OCI-LY7 (cell line): ENCODE measurements at regions not wholly inside any gene's neighbourhood (a gene's known extent, or its start where the extent isn't known, plus 50 kb on each side); places are given as distances from the start of the nearest gene placed in this dataset.

Experiments used
- BruUV-seq: library from RNA; stranded (reverse); fragments of 400-500 nt; replicated peaks from 2 replicates; lab custom pipeline; 2021; lab: Mats Ljungman, UMichigan
- CTCF ChIA-PET: fragments of 300-600 bp; sonication (Branson Sonifier 250); formaldehyde crosslinking; loops from one replicate; lab custom pipeline; 2022; ENCODE audit warnings: antibody characterized with exemption; ENCODE audit not compliant: unreplicated experiment; lab: Charles Lee
- POLR2A ChIA-PET: fragments of 300-600 bp; sonication (Branson Sonifier 250); formaldehyde crosslinking; loops from one replicate; lab custom pipeline; 2022; ENCODE audit warnings: antibody characterized with exemption; lab: Charles Lee
- DNase-seq: peaks from one replicate; pipeline ENCODE4 v3.0.0-alpha.2; 2015; ENCODE audit warnings: low spot score
- H2AFZ ChIP-seq: fragments of 200-600 bp; sonication (generic), shearing (Covaris generic); 2 replicates; pipeline ENCODE4 v1.6.1; 2014; ENCODE audit warnings: mild to moderate bottlenecking, antibody characterized with exemption, low read length, moderate library complexity
- H3K27ac ChIP-seq: fragments of 200-600 bp; sonication (generic); 2 replicates; pipeline ENCODE4 v1.5.1; 2014; ENCODE audit warnings: mixed run types, low read depth, mild to moderate bottlenecking, moderate library complexity, low read length, inconsistent platforms; ENCODE audit not compliant: poor library complexity, severe bottlenecking
- H3K36me3 ChIP-seq: fragments of 200-600 bp; sonication (generic); 2 replicates; pipeline ENCODE4 v1.6.1; 2014; ENCODE audit warnings: mild to moderate bottlenecking, antibody characterized with exemption, low read length, moderate library complexity, mixed read lengths; ENCODE audit not compliant: insufficient read depth
- H3K4me1 ChIP-seq: fragments of 200-600 bp; sonication (generic); 2 replicates; pipeline ENCODE4 v1.5.1; 2014; ENCODE audit warnings: mild to moderate bottlenecking, low read length; ENCODE audit not compliant: insufficient read depth, poor library complexity, severe bottlenecking
- H3K4me2 ChIP-seq: fragments of 200-600 bp; sonication (generic); 2 replicates; pipeline ENCODE4 v1.6.1; 2014; ENCODE audit warnings: mild to moderate bottlenecking, low read length
- H3K4me3 ChIP-seq: fragments of 200-600 bp; sonication (generic); 2 replicates; pipeline ENCODE4 v1.5.1; 2014; ENCODE audit warnings: mild to moderate bottlenecking, low read depth, low read length; ENCODE audit not compliant: poor library complexity, severe bottlenecking
- H3K79me2 ChIP-seq: fragments of 200-600 bp; sonication (generic); 2 replicates; pipeline ENCODE4 v1.6.1; 2016; ENCODE audit warnings: low read depth, mild to moderate bottlenecking, low read length, moderate library complexity, mixed read lengths; ENCODE audit not compliant: insufficient read depth
- H3K9me2 ChIP-seq: fragments of 200-600 bp; sonication (generic); 2 replicates; pipeline ENCODE4 v1.6.1; 2016; ENCODE audit warnings: mild to moderate bottlenecking, low read length, mixed read lengths; ENCODE audit not compliant: insufficient read depth
- H3K9me3 ChIP-seq: fragments of 200-600 bp; sonication (generic); 2 replicates; pipeline ENCODE4 v1.6.1; 2014; ENCODE audit warnings: mild to moderate bottlenecking, mixed run types, low read length, mixed read lengths
- H4K20me1 ChIP-seq: fragments of 200-600 bp; sonication (generic); 2 replicates; pipeline ENCODE4 v1.6.1; 2014; ENCODE audit warnings: mild to moderate bottlenecking, antibody characterized with exemption, low read length, moderate library complexity, mixed read lengths; ENCODE audit not compliant: insufficient read depth
- EZH2phosphoT487 ChIP-seq: fragments of 200-600 bp; sonication (generic); IDR thresholded peaks from 2 replicates; pipeline ENCODE4 v1.6.1; 2018; ENCODE audit warnings: low read depth, borderline replicate concordance, mild to moderate bottlenecking, mixed run types, antibody characterized with exemption, low read length, moderate library complexity, mixed read lengths
- intact Hi-C: fragments of 100-400 bp; cut with micrococcal nuclease; formaldehyde crosslinking; loops from one replicate; pipeline ENCODE4 v1.10.0; 2022; ENCODE audit not compliant: unreplicated experiment
- TF ChIP-seq, protein P1 (sequence below): fragments of 200-600 bp; sonication (generic); conservative IDR thresholded peaks from 2 replicates; pipeline ENCODE4 v1.5.1; 2014; ENCODE audit warnings: mild to moderate bottlenecking, antibody characterized with exemption, low read length, moderate library complexity, mixed read lengths

DNA sequence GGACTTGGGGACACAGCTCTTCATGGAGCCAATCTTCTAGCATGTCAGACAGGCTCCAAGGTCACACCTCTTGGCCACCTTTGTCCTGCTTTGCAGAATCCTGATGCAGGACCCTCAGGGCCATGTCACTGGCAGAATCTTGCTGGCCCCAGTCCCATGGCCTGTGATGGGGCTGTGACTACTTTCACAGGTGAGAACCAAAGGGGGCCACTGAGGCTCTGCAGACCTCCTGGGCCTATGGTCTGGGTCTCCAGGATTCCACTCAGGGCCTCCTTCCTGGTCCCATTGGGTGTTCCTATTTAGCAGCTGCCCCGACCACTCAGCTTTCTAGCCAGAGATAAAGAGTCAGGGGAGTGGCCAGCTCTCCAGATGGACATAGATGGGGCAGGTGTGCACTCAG is 238.7 kb downstream of the MATN1 start:
- BruUV-seq = no TSS peak
- POLR2A ChIA-PET = no interaction called here
- no peak for DNase-seq

DNA sequence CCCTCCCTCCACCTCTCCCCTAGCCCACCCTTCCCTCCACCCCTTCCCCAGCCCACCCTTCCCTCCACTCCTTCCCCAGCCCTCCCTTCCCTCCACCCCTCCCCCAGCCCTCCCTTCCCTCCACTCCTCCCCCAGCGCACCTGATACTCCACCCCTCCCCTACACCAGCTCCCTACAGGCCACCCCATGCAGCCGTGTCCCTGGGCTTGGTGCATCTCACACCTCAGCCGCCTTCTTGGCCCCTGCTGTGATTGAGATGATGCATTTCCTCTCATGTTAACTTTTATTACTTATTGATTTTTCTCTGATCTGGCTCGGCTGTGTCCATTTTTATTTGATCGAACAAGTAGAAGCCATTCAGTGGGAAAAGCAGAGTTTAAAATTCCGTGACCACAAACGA is 243.8 kb downstream of the MATN1 start:
- Histone ChIP-seq H3K27ac (no peak overlapping the region), H3K9me3 (no peaks in the 10 kb centered on the region), H3K4me1 (no peaks in the 10 kb centered on the region), H3K9me2 (no peaks in the 10 kb centered on the region), H4K20me1 (no peaks in the 10 kb centered on the region), H2AFZ (no peak overlapping the region), H3K36me3 (no peaks in the 10 kb centered on the region), H3K4me2 (no peak overlapping the region), H3K4me3 (no peak overlapping the region), H3K79me2 (no peaks in the 10 kb centered on the region)
- no peak for TF ChIP-seq EZH2phosphoT487
- TF ChIP-seq, protein P1, sequence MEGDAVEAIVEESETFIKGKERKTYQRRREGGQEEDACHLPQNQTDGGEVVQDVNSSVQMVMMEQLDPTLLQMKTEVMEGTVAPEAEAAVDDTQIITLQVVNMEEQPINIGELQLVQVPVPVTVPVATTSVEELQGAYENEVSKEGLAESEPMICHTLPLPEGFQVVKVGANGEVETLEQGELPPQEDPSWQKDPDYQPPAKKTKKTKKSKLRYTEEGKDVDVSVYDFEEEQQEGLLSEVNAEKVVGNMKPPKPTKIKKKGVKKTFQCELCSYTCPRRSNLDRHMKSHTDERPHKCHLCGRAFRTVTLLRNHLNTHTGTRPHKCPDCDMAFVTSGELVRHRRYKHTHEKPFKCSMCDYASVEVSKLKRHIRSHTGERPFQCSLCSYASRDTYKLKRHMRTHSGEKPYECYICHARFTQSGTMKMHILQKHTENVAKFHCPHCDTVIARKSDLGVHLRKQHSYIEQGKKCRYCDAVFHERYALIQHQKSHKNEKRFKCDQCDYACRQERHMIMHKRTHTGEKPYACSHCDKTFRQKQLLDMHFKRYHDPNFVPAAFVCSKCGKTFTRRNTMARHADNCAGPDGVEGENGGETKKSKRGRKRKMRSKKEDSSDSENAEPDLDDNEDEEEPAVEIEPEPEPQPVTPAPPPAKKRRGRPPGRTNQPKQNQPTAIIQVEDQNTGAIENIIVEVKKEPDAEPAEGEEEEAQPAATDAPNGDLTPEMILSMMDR = no peak
- intact Hi-C loops = no loop called here
- CTCF ChIA-PET = no interaction called here
- POLR2A ChIA-PET = no interaction called here
- no TSS peak for BruUV-seq
- no peak for DNase-seq

More for the DNA sequence above, 238.7 kb downstream of the MATN1 start:
- Histone ChIP-seq H2AFZ (no peak overlapping the region), H3K36me3 (no peaks in the 10 kb centered on the region), H3K9me2 (no peaks in the 10 kb centered on the region), H4K20me1 (no peaks in the 10 kb centered on the region), H3K4me1 (no peaks in the 10 kb centered on the region), H3K4me2 (no peak overlapping the region), H3K27ac (no peak overlapping the region), H3K79me2 (no peaks in the 10 kb centered on the region), H3K9me3 (no peaks in the 10 kb centered on the region), H3K4me3 (no peak overlapping the region)
- CTCF ChIA-PET = no interaction called here
- no peak for TF ChIP-seq EZH2phosphoT487
- TF ChIP-seq, protein P1 = no peak
- intact Hi-C loops = no loop called here

DNA sequence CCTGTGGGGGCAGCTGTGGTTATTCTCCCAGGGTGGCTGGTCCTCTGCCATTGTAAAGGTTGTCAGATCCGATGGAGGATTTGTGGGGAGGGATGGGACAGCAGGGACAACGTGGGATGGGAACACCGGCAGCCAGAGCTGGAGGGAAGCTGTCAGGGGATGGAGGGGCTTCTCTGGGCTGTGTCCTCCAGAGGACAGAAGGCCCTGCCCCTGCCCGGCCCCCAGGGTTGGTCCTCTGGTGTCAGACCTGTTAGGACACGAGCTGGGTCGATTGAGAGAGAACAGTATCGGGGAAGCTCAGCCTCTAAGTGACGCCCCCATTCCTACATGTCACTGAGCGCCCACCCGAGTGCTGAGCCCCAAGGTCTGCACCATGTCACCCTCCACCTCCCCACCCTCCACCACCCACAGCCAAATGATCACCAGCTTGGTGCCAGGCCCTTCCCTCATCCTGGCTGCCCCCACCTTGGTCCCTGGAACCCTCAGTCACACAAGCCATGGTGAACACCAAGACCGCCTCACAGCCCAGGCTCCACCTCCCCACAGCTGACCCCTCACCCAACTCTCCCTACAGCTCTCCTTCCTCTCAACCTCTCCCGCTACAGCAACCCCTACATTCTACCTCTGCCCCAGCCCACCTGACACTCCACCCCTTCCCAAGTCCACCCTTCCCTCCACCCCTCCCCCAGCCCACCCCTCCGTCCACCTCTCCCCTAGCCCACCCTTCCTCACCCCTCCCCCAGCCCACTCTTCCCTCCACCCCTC is 244.4 kb downstream of the MATN1 start:
- Histone ChIP-seq H3K9me2 (no peaks in the 10 kb centered on the region), H3K9me3 (no peaks in the 10 kb centered on the region), H3K36me3 (no peaks in the 10 kb centered on the region), H2AFZ (no peak overlapping the region), H3K79me2 (no peaks in the 10 kb centered on the region), H3K27ac (no peak overlapping the region), H3K4me1 (no peaks in the 10 kb centered on the region), H3K4me3 (no peak overlapping the region), H4K20me1 (no peaks in the 10 kb centered on the region), H3K4me2 (no peak overlapping the region)
- intact Hi-C loops = no loop called here
- POLR2A ChIA-PET = no interaction called here
- CTCF ChIA-PET = no interaction called here
- no peak for DNase-seq
- TF ChIP-seq EZH2phosphoT487 = no peak
- TF ChIP-seq, protein P1 = no peak
- no TSS peak for BruUV-seq
